GM18519 (cell line): ENCODE measurements at regions not wholly inside any gene's neighbourhood (a gene's known extent, or its start where the extent isn't known, plus 50 kb on each side); places are given as distances from the start of the nearest gene placed in this dataset.

Source experiments
- ATAC-seq: cut with Tn5 transposase; IDR thresholded peaks from one replicate; pipeline ENCODE4 v1.9.1; 2021; ENCODE audit warnings: mild to moderate bottlenecking, moderate library complexity; ENCODE audit not compliant: unreplicated experiment, low FRiP score

DNA sequence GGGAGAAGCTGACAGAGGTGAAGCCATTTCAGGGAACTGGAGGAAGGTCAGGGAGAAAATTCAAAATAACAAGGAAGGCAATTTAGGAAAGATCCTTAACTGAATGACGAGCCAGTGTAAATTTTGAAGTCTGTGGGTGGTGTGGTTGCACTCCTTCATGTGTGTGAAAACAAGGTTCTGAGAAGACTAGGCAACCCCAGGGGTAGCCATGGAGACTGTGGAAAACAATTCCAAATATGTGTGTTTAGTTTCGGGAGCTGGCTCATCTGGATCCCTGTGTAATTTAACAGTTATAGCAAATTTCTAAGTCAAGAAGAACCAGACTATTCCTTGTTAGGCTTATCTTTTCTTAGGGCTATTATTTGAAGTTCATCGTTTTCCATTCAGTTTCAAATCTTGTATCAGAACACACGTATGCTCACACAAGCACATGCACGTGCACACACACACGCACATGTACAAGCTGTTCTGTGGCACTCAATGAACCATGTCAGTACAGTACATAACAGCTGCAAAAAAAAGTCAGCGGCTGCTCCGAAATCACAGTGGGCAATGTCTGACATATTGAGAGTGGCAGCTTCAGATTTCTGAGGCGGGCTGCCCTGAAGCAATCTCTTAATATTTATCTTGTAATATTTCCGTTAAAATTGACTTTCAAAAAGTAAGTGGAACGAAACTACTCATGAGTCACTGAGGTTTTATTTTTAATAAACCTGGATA is 411.2 kb downstream of the AEBP2 start:
- ATAC-seq, result no peak

DNA sequence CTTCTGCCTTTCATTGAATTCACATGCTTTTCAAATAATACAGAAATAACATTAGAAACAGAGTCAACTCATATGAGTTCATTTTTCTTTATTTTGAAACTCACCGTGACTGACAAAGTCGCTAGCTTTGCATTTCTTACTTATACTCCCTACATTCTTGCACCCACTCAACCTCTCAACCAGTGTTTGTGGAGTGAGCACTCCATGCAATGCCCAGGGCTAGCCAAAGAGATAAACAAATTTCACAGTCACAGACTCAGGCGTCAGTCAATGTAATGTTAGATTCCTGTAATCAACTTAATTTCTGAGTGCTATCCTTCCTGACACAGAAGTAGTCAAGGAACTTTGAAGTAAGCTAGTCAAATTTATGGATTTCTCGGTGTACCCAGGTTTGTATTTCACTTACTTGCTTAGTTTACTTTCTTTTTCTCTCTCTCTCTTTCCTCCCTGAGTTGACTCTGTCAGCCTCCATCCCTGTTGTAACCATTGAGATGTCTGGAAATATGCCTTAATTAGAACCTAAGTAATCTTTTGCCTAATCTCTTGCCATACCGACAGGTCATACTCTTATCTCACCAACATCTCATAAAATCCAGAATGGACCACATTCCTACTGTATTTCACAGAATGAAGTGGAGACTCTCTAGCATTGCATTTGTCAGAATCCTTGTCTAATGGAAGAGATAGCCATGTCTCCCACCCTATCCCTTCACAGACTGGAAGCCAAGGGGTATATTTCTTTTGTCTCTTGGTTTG is 413.0 kb downstream of the AEBP2 start:
- no peak for ATAC-seq

GRCh38 chr12:19855851-19856250 is 416.6 kb downstream of the AEBP2 start:
- ATAC-seq, result no peak

GRCh38 chr12:19856389-19856788 is 417.1 kb downstream of the AEBP2 start:
- no peak for ATAC-seq

- no peak for ATAC-seq
Observed at GRCh38 chr12:19857204-19857603, 417.9 kb downstream of the AEBP2 start.

DNA sequence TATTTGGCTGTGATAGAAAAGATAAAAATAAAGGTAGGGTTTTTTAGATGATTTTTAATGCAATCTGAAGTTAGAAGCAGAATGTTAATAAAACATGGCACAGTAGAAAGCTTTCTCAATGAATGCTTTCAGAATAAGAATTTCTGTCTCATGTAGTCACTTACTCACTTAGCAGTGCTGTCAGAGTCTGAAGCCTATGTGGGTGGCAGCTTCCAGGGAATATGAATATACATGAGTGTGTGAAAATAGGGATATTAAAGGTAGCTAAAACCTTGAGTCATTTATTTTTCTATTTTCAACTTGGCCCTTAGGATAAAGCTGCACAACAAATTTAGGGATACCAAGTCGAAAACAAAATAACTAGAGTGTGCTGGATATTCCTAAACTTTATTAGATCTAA is 427.9 kb downstream of the AEBP2 start:
- no peak for ATAC-seq

- ATAC-seq, result no peak
Observed at GRCh38 chr12:19867970-19868369, 428.7 kb downstream of the AEBP2 start.

GRCh38 chr12:19869413-19869812 is 430.1 kb downstream of the AEBP2 start:
- no peak for ATAC-seq

GRCh38 chr12:19872621-19873540 is 433.6 kb downstream of the AEBP2 start:
- ATAC-seq, result no peak

DNA sequence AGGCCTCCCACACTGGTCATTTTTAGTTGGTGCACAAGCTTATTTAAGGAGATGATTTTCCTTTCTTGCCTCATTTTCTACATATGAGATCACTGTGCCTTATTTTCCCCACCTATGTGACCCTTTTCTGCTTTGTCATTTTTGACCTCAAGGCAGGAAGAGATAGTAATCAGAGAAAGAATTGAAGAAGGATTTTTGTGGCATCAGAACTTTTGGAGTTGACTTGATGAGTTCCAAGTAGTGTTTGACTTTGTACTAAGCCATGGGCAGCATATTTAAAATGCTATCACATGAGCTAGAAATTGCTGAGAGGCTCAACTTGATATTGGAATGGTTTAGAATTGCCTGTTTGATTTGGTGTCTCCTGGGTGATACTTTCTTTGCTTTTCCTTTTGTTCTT is 440.8 kb downstream of the AEBP2 start:
- no peak for ATAC-seq

DNA sequence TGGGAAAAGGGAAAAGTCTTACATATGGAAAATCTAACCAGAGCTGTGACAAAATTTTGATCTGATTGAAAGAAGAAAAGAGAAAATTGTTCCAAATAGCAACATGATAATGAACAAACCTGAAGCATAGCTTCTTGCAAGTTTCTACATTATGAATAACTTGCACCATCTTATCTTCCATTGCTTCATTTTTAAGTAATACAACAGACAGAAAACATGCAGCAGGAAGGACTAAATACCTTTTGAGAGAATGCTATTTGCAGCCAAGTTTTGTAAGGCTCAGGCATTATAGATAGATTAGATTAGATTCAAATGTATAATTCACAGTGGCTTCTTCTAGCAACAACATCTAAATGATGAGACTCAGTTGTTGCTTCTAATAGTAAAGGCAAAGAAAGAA is 441.4 kb downstream of the AEBP2 start:
- no peak for ATAC-seq

- no peak for ATAC-seq
Observed at GRCh38 chr12:19882346-19882745, 443.1 kb downstream of the AEBP2 start.

- ATAC-seq, result no peak
Observed at GRCh38 chr12:19884021-19884492, 444.8 kb downstream of the AEBP2 start.

- ATAC-seq, result no peak
Observed at GRCh38 chr12:19885093-19885812, 446.0 kb downstream of the AEBP2 start.

GRCh38 chr12:19886065-19886464 is 446.8 kb downstream of the AEBP2 start:
- ATAC-seq, result no peak

GRCh38 chr12:19886639-19887064 is 447.4 kb downstream of the AEBP2 start:
- no peak for ATAC-seq

DNA sequence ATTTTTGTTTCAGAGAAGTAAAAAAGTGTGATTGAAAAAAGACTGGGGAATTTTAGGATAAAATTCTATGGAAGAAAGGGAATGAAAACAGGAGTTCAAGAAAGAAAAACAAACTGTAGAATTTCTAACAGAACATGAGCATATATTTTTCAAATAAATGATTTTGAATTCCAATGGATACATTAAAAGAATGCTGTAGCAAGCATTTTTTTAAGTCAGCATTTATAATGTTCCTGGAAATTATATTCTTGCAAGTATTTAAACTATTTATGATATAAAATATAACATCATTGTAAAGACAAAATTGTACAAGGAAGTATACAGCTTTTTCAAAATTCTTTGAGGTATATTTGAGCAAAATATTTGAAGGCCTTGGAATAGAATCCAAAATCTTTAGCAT is 450.7 kb downstream of the AEBP2 start:
- ATAC-seq, result no peak

- ATAC-seq, result no peak
Observed at GRCh38 chr12:19891936-19892591, 452.8 kb downstream of the AEBP2 start.

GRCh38 chr12:19893514-19893913 is 454.2 kb downstream of the AEBP2 start:
- no peak for ATAC-seq

- no peak for ATAC-seq
Observed at GRCh38 chr12:19894050-19894449, 454.8 kb downstream of the AEBP2 start.
